Kidney glomerular epithelial cell (primary cell): ENCODE measurements at regions not wholly inside any gene's neighbourhood (a gene's known extent, or its start where the extent isn't known, plus 50 kb on each side); places are given as distances from the start of the nearest gene placed in this dataset.

Experiments
- DNase-seq: peaks from one replicate; lab custom pipeline; 2025; lab: John Stamatoyannopoulos, UW

DNA sequence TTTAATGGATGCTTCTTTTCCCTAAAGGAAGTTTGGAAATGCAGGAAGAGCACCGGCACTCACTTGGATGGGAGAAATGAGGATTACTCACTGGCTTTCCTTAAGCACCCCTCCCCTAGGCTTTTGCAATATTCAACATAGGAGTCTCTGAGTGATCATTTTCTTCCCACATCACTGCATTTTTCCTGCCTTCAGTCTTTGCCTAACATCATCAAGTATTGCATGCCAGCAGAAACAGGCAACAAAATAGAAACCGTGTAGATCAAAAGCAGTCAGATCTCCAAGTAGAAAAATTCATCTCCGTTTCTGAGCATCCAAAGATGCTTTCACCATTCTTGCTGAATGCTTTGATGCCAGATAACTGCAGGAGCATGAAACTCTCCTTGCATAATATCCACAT, 119.9 kb downstream of the ADCYAP1R1 start:
- no peak for DNase-seq

DNA sequence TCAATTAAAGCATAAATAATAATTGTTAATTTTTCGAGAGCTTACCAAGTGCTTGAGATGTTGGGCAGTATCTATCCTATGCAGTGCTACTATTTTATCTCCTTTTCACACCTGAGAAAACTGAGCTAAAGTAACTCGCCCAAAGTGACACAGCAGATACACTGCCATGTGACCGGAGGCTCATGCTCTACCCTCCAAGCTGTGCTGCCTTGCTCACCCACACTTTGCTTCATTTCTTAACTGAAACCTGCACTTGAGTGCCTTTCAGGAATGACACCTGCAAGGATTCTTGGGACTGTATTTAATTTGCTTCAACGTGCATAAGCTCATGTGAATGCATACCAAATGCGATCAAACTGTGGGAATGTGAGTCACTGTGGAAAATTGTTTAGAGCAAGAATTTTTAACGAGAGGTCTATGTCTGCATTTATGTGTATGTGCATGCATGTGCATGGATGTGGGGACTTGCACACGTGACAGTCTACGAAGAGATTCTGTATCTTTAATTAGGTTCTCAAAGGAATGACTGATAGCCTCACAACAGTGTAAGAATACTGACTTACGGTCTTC, 119.2 kb downstream of the ADCYAP1R1 start:
- no peak for DNase-seq
